ENCODE measurements at regions not wholly inside any gene's neighbourhood (a gene's known extent, or its start where the extent isn't known, plus 50 kb on each side); places are given as distances from the start of the nearest gene placed in this dataset.

DNA sequence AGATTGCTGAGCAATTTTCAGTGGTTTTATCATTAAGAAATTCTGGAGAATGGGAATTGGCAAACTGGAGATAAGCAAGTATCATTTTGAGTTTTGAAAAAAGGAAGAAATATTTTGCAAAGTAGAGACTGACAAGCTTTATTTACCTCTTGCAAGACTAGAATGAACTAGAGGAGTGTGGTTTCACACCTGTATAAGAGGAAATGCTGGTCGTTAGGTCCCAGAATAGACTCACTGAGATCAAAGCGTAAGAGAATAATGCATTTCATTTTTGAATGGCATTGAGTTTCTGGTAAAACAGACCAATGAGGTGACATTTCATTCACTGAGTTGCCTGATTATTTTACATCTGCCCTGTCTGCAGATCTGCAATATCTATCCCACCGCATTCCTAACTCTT is 308.1 kb downstream of the ADGRL2 start:
- TF ChIP-seq, protein P1, sequence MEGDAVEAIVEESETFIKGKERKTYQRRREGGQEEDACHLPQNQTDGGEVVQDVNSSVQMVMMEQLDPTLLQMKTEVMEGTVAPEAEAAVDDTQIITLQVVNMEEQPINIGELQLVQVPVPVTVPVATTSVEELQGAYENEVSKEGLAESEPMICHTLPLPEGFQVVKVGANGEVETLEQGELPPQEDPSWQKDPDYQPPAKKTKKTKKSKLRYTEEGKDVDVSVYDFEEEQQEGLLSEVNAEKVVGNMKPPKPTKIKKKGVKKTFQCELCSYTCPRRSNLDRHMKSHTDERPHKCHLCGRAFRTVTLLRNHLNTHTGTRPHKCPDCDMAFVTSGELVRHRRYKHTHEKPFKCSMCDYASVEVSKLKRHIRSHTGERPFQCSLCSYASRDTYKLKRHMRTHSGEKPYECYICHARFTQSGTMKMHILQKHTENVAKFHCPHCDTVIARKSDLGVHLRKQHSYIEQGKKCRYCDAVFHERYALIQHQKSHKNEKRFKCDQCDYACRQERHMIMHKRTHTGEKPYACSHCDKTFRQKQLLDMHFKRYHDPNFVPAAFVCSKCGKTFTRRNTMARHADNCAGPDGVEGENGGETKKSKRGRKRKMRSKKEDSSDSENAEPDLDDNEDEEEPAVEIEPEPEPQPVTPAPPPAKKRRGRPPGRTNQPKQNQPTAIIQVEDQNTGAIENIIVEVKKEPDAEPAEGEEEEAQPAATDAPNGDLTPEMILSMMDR (IDR thresholded peaks at IDR 0.05) = no peak
- TF ChIP-seq EP300 (IDR thresholded peaks at IDR 0.05) = no peak
